ENCODE measurements at regions not wholly inside any gene's neighbourhood (a gene's known extent, or its start where the extent isn't known, plus 50 kb on each side); places are given as distances from the start of the nearest gene placed in this dataset.
"Not testable (repeated sequence)": the region's sequence is repeated elsewhere in the genome, so short reads cannot be mapped to it uniquely, and the experiment has no call there.

DNA sequence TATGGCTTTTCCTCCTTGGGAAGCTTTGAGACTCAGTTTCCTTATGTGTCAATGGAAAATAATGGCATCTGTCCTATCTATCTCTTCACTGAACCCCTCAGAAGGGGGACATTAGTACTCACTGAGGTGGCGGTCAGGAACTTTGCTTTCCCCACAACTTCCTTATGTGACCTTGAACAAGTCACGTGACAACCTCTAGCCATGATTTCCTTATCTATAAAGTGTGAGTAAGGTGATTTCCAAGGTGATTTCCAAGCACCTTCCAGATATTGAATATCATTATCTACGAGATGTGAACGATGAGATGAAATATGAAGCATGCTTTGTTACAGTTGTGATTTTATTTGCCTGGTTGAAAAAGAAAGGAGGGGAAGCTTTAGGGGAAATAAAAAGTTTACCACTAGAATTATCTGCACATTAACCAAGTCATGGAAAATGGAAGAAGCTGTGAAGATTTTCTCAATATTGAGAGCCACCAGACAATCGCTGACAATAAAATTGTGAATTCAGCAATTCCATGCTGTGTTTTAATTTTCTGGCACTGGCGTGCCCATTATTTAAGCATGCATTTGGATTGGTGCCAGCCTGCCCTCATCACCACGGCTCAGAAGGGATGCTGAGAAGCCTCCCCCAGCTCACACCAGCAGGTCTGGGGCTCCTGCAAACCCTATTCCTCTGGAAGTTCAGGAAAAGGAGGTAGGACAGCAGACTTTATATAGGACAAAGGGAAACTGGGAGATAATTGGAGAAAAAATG, 255.3 kb downstream of the CD83 start:
- DNase-seq = no peak

DNA sequence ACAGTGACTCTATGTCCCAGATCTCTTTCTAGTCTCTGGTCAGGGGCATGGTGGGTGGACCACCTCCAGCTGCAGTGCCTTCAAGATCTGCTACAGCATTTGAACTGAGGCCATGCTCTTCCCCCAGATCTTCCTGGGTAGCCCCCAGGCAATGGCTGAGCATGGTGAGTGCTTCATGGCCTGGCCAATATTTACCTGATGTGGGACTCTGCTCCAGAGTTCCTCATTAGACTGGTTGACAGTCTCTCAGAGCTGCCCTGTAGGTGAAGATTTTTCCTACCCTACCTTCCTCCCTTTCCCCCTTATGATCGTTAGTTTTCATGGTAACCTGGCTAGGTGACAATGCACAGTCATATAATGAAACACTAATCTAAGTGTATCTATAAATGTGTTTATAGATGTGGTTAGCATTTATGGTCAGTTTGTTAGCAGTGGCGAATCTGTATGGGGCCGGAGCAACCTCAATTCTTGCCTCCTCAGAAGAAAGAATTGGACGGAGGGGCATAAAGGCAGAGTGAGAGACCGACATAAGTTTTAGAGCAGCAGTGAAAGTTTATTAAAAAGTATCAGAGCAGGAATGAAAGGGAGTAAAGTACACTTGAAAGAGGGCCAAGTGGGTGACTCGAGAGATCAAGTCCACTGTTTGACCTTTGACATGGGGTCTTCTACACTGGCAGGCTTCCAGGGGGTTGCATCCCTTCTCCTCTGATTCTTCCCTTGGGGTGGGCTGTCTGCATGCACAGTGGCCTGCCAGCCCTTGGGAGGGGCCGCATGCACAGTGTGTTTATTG, 256.3 kb downstream of the CD83 start:
- DNase-seq = no peak

DNA sequence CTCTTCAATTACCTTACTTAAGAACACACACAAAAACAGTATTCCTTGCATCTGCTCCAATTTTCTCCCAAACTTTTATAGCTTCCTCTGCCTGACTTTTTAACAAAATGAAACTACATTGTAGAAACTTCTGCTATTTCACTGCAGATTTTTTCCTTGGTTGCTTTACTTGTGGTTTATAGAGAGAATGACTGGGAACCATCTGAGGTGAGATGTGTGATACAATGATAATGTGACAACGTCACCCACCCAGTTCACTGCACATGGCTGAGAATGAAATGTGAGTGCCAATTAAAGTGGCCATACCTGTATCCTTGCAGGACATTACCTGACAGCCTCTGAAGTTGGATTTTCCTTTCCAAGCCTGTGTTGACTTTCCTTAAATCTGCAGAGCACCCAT, 258.4 kb downstream of the CD83 start:
- DNase-seq = peak; percentile 21 to 64 (median 49)

DNA sequence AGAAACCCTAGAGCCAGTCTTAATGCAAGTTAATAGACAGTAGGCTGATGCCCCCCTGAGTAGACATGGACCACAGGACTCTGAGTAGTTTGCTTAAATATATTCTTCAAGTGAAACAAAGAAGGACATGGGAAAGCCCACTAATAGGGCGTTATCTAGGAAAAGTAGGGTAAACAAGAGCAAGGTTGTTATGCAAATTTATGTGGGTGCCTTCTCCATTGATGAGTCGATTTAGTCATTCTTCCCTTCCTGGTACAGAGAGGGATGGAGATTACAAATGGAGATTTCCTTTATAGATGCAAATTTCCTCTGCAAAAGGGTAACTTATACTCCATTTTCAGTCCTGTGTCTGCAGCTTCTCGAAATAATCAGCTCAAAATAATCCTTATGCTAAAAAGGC, 262.0 kb downstream of the CD83 start:
- DNase-seq = no peak

DNA sequence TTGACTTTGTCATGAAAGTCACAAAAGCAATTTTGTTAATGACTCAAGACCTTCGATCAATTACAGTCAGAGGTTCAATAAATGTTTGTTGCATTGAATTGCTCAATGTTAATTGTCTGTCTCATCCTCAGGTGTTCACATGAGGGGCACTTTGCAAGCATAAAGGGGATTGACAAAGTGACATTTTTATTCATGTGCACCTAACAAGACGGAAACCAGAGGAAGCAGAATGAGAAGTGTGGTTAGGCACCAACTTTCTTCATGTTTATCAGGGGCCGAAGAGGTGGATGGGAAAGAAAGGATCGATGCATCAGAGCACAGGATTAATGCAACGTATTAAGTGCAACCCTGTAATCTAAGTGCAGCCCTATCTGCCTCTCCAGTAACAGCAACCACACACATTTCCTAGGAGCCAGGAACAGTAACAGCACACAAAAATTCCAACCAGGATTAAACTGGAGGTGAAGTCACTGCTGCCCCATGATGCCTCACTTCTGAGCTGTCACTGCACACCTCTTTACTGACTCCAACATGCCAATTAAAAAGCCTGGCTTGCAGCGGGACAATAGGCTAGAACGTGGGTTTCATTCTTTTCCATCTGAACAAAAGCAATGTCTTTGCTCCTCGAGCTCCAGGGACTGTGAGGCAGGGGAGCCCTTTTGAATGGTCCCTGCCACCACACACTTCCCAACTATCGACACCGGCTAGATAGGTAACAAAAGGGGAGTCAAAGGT, 262.7 kb downstream of the CD83 start:
- no peak for DNase-seq

DNA sequence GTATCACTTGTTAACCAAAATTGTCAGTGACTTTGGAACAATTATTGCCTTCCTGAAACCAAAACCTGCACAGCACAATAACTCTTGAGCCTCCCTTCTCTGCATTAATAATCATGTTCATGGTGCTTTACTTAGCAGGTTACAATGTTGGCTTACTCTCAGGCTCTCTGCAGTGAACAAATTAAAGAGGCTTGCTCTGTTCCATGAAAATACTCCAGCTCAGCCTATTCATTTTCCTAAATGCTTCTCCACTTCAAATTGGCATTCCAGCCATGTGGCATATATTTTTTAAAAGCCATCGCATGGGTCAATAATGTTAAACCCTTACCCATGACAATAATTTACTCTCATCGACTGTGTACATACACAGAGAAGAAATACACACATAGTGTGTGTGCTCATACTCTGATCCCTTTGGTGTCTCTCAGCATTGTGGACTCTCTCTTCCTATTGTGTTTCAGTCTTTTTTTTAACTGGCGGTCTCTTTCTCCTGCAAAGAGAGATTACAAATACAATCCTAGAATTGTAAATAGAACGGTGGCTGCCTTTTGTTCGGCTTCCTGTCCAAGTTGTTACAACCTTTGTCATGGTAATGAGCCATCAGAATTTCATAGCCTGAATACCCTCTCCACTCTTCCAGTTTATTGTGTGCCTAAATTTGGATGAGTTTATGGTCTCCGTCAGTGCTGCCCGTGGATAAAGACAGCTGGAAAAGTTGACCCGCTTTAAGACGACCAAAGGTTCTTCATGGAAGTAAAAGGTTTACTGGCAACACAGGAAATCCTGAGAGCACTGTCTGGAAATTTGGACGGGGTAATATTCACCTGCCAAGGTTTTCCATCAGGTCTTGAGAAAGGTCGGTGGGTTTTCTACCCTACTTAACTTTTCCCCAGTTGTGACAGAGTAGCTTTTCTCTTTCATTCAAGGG, 263.6 kb downstream of the CD83 start:
- DNase-seq = no peak

DNA sequence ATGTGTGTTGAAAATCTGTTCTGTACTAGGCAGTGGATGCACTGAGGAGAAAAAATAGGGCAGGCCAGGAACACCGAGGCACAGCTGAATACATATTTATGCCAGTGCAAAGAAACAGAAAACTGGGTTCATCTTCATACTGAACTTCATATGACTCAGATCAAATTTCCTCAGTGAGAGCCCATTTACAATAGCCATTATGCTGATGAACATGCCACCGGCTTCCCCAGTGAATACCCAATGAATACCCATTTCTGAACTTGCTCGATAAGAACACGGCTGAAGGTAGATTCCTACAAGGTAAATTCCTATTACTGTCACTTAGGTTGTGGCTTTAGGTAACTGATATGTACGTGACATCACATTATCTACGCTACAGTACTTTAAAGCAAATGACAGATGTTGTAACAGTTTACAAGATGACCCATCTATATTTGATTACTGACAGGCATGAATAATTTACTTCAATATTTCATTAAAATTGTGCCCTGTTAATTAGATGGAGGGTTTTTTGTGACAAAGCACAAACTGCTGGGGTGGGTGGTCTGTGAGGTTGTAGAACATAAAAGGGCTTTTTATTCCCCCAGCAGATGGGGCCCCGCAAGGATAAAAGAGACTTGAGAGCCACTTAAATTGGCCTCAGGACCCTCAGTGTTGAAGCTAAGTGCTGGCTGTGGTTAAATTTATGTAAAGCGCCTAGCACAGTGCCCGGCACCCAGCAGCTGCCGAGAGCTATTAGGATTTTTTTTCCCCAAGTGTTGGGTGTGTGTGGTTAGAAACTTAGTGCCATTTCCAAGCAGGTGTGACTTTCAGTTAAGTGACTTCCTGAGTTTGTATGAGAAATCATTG, 264.5 kb downstream of the CD83 start:
- DNase-seq = no peak

DNA sequence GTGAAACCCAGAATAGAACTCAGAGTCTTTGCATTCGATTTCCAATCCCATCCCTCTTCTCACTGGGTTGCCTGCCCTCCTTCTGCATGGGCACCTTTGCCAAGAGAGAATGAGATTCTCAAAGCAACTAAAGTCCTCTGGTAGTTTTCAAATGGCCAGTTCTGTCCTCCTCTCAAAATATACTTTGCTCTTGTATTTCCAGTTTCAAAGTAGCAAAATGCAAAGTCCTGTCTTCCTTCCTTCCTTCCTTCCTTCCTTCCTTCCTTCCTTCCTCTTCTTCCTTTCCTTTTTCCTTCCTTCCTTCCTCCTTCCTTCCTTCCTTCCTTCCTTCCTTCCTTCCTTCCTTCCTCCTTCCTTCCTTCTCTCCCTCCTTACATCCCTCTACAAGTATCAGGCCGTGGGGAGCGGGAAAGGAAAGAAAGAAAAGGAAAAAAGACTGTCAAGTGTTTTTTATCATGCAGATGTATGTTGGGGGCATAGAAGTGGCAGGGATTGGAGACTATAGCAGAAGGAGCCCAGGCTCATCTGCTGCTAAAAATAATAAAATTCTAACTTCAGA, 265.2 kb downstream of the CD83 start:
- no peak for DNase-seq

DNA sequence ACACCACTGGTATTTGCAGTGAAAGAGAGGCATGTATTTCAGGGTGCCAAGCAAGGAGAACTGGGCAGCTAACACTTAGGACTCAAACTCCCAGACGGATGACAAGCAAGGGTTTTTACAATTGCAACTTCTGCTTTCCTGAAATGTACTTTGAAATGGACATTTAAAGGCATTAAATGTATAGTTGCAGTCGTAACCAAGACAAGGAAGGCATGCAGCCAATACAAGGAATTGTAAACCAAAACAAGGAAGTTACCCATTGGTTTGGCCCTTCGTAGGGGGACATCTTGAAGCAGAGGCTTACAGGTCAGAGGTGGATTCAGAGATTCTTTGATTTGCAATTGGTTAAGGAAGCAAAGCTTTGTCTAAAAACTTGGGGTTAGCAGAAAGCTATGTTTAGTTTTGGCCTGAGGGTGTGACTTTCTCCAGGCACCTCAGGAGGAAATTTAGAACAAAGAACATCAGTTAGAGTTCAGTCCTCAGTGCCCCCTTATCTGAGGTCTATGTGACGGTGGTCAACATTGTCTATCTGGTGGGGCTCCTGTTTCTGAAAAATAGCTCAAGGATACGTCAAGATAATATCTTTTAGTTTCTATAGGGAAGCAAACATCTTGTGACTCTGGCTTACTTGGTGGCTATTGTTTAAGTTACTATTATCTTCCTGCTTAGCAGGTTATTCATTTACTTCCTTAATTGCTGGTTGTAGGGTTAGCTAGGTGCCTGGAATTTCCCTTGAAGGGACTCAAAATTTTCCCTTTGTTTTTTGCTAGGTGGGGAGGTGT, 266.0 kb downstream of the CD83 start:
- DNase-seq = peak; percentile 63 to 85 (median 73)

DNA sequence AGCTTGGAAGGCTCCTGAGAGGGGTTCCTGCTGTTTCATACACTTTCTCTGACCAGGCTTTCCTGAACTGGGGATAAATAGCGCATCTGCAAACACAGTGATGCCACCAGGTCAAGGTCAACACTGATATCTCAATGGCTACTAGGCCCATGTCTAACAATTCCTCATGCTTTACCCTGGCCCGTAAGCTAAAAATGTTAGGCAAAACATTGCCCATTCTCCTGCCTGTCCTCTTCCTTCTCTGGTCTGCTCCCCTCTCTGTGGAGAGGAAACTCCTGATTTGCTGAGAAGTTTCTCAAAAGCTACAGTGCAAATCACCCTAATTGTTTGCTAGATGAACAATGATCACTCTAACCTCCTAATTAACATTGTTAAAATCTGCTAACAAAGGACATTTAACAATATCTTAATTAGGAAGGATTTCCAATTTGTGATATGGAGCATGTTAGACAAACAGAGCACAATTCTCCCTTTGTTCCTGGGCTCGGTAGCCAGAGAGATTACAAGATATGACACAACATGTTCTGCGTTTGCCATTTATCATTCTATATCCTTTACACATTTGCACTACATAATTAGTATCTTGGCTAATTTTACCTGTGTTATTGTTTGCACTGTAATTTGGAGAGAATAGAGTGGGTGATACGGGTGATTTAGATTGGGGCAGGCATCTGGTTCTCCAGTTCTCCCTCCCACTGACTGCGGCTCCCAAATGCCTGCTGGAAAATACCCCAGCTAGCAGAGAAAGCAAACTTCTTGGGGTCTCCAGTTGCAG, 266.8 kb downstream of the CD83 start:
- no peak for DNase-seq

DNA sequence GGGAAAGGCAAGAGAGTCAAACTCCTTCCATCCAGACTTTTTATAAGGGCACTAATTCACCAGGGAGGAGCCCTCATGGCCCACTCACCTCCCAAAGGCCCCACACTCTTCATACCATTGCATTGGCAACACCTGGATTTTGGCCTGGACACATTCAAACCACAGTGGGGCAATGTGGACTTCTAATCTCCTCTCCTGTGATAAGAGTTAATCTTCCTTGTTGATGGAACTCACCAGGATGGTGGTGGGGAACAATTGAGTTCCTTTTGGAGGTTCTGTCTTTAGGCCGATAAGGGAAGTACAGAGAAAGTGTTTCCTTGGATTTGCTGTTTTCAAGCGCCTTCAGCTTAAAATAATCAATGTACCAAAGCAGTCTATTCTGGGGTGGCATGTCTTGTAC, 268.7 kb downstream of the CD83 start:
- peak in 1 of 4 experiments; percentile 23 for DNase-seq

DNA sequence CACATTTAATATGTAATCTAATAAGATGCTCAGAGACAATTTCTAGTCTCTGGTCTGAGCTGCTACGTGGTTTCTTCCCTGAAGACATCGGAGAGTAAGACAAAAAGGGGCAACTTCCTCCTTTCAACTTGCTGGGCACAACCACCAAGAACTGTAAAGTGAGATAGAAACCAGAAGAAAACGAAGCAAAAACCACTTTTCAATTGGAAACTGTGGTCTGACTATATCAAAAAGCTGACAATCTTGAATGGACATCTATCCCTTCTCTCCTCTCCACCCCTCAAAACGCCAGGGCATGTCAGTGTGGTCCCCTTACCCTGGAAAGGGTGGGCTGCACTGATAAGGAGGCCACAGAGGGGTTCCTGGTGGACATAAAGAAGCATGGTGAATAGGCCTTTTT, 269.1 kb downstream of the CD83 start:
- DNase-seq = peak in 3 of 4 experiments; percentile 35 to 58 (median 43)

DNA sequence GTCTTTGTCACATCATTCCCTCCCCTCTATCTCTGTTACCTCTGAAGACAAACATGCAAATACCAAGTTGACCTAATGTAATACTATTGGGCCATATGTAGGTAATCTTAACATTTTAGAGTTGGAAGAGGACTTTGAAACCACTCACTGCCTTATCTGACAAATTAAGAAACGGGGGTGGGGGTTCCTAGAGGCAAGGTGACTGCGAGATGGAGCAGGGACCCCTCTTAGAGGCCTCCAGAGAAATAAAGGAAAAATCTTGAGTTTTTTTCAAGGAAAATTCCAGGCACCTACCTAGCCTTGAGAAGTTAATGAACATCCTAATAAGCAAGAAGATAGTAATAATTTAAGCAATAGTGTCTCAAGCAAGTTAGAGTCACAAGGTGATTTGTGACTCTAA, 270.8 kb downstream of the CD83 start:
- DNase-seq = no peak

DNA sequence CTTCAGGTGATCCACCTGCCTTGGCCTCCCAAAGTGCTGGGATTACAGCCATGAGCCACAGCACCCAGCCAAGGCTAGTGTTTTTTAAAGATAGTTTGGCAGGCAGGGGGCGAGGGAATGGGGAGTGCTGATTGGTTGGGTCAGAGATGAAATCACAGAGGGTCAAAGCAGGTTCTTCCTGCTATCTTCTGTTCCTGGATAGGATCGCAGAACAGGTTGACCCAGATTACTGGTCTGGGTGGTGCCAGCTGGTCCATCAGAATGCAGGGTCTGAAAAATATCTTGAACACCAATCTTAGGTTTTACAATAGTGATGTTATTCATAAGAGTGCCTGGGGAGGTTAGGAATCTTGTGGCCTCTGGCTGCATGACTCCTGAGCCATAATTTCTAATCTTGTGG, 272.2 kb downstream of the CD83 start:
- DNase-seq = not testable (repeated sequence)

DNA sequence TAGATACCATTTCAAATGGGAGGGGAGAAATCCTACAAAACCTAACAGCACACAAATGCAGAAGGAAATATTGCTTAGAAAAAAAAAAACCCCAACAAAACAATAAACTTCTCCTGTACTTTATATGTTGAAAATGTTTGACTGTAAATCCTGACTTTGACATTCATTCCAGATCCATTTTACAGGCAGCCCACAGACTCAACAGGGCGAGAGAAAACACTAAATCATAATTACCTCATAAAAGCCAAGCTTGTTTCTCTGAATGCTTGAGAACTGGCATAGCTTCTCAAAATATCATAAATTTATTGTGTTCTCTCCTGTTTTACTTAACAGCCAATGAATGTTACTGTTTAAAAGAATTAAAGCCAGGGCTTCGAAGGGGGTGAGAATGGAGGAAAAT, 273.2 kb downstream of the CD83 start:
- no peak for DNase-seq

DNA sequence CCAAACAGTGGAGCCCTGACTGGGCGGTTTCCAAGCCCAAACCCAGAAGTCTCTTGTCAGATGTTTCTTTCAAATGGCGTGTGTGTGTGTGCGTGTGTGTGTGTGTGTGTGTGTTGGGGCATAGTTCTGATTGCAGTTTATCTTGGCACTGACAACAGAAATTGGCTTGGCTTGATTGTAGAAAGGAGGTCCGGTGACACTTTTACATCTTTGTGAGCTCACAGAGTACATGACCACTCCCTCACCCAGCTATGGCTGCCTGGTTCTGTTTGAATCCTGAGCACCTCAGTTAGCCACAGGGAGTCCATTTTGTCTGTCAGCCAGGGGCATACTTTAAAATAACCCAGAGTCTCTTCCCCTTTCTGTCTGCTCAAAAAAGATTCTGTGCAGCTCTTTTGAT, 276.3 kb downstream of the CD83 start:
- DNase-seq = no peak

DNA sequence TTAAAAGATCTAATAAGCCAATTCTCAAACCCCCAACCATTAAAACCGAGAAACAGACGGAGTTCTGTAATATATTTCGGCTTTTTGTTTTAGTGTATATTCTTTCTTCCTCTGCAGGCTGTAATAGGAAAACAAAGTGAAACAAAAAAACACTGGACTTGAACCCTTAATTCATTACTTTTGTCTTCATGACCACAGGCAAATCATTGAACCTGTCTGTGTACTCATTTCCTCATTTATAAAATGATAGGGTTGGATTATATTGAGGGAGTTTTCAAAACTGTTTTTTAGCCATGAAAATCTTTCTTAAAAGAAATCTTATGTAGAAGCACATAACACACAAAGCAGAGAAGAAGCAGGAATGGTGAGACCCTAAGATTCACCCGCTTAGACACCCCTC, 278.8 kb downstream of the CD83 start:
- no peak for DNase-seq

DNA sequence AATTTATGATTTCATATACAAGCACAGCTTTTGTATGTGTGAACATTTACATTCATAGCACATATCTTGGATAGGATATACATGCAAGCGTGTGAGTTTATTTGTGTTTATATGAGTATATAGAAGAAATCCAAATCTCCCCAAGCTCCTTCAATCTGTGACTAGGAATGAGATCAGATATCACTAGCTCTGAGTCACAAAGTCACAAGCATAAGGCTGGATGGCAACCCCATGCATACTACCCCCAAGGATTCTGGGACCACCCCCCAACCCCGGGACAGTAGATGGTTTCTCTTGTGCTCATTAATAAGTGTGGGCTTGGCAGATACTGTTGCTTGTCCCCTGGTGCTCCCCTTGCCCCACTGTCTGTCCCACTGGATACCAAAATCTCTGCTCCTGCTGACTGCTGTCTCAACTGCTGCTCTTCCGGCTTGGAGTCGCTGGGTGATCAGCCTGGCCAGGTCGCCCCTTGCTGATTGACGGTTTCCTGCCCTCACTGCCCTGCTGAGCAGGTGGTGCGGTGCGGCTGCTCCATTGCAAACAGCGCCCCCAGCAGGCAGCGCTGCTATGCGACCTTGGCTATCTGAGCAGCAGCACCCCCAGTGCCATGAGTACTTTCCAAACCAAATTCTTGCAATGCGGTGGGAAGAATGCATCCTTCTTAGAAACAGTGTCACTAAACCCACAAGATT, 279.4 kb downstream of the CD83 start:
- peak in 2 of 4 experiments; percentile 21 to 26 for DNase-seq

DNA sequence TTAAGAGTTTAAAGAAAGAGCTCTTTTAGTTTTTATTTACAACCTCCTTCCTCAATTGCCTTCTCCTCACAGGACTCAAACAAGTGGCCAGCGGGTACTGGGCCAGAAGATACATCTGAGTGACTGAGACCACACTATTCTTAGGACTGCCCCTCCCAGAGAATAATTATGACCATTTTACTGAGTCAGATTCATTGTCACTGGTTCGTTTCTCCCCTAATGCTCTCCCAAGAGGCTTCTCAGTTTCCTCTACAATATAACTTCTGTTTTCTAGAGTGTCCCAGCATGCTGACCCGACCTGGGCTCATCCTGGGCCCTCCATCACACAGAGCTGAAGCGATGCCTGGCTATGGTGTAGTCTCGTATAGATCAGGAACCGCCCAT, 279.9 kb downstream of the CD83 start:
- peak in 1 of 4 experiments; percentile 7 for DNase-seq
